Activated naive CD4-positive, alpha-beta T cell treated with anti-CD3 and anti-CD28 coated beads for 36 hours (primary cell): ENCODE measurements at regions not wholly inside any gene's neighbourhood (a gene's known extent, or its start where the extent isn't known, plus 50 kb on each side); places are given as distances from the start of the nearest gene placed in this dataset.

Experiments used
- CTCF ChIA-PET: fragments of 350-600 bp; sonication (Branson Sonifier 250); formaldehyde crosslinking; loops from one replicate; lab custom pipeline; 2021; ENCODE audit warnings: antibody characterized with exemption; lab: Charles Lee
- DNase-seq: peaks from one replicate; pipeline ENCODE4 v3.0.0-alpha.2; 2020
- H3K27ac Mint-ChIP-seq: one replicate; pipeline ENCODE4 v1.8.0; 2021; ENCODE audit warnings: mild to moderate bottlenecking, mixed read lengths
- H3K27me3 Mint-ChIP-seq: one replicate; pipeline ENCODE4 v1.8.0; 2021; ENCODE audit warnings: low read depth, mixed read lengths
- H3K36me3 Mint-ChIP-seq: one replicate; pipeline ENCODE4 v1.8.0; 2021; ENCODE audit warnings: low read depth, mixed read lengths
- H3K4me1 Mint-ChIP-seq: one replicate; pipeline ENCODE4 v1.8.0; 2021; ENCODE audit warnings: low read depth, mixed read lengths
- H3K4me3 Mint-ChIP-seq: one replicate; pipeline ENCODE4 v1.8.0; 2021; ENCODE audit warnings: mild to moderate bottlenecking, moderate library complexity, mixed read lengths
- H3K9me3 Mint-ChIP-seq: one replicate; pipeline ENCODE4 v1.8.0; 2021; ENCODE audit warnings: mixed read lengths
- intact Hi-C: fragments of 100-400 bp; cut with micrococcal nuclease; formaldehyde crosslinking; loops from one replicate; pipeline ENCODE4 v1.15.1; 2023

- H3K9me3 Mint-ChIP-seq: peaks cover 1% of the 10 kb centered on the region
- no peak overlapping the region for H3K4me3 Mint-ChIP-seq
- intact Hi-C loops: no loop called here
- no peaks in the 10 kb centered on the region for H3K36me3 Mint-ChIP-seq
- H3K27me3 Mint-ChIP-seq: no peaks in the 10 kb centered on the region
- H3K4me1 Mint-ChIP-seq: no peaks in the 10 kb centered on the region
- no peak for DNase-seq
- no peak overlapping the region for H3K27ac Mint-ChIP-seq
- CTCF ChIA-PET: interaction anchor here (0.5 to 1.2 kb wide), 3 partner anchors 10 to 1305 kb away, joined by 3 read pairs; no protein-coding TSS in a partner anchor
Measured at GRCh38 chr13:27673911-27674310, 52.2 kb downstream of the POLR1D start.

- CTCF ChIA-PET: no interaction called here
- Mint-ChIP-seq H3K4me3 (no peak overlapping the region), H3K36me3 (no peaks in the 10 kb centered on the region), H3K9me3 (no peaks in the 10 kb centered on the region), H3K27me3 (peaks cover 11% of the 10 kb centered on the region), H3K27ac (no peak overlapping the region), H3K4me1 (no peaks in the 10 kb centered on the region)
- intact Hi-C loops: no loop called here
- DNase-seq: no peak
Measured at GRCh38 chr13:27678306-27679040, 56.8 kb downstream of the POLR1D start.

GRCh38 chr13:27679396-27679795, 57.7 kb downstream of the POLR1D start:
- CTCF ChIA-PET: no interaction called here
- H3K4me3 Mint-ChIP-seq: no peak overlapping the region
- H3K9me3 Mint-ChIP-seq: no peaks in the 10 kb centered on the region
- H3K4me1 Mint-ChIP-seq: no peaks in the 10 kb centered on the region
- intact Hi-C loops: no loop called here
- H3K27me3 Mint-ChIP-seq: peaks cover 11% of the 10 kb centered on the region
- H3K27ac Mint-ChIP-seq: no peak overlapping the region
- no peak for DNase-seq
- no peaks in the 10 kb centered on the region for H3K36me3 Mint-ChIP-seq

GRCh38 chr13:27679896-27680295, 58.2 kb downstream of the POLR1D start:
- intact Hi-C loops: no loop called here
- Mint-ChIP-seq H3K27me3 (peaks cover 11% of the 10 kb centered on the region), H3K4me3 (no peak overlapping the region), H3K4me1 (no peaks in the 10 kb centered on the region), H3K9me3 (no peaks in the 10 kb centered on the region), H3K36me3 (no peaks in the 10 kb centered on the region), H3K27ac (no peak overlapping the region)
- CTCF ChIA-PET: no interaction called here
- DNase-seq: no peak

GRCh38 chr13:27680465-27680864, 58.8 kb downstream of the POLR1D start:
- H3K4me3 Mint-ChIP-seq: no peak overlapping the region
- no peaks in the 10 kb centered on the region for H3K9me3 Mint-ChIP-seq
- DNase-seq: no peak
- CTCF ChIA-PET: no interaction called here
- intact Hi-C loops: no loop called here
- H3K27me3 Mint-ChIP-seq: peaks cover 13% of the 10 kb centered on the region
- H3K4me1 Mint-ChIP-seq: no peaks in the 10 kb centered on the region
- no peaks in the 10 kb centered on the region for H3K36me3 Mint-ChIP-seq
- H3K27ac Mint-ChIP-seq: no peak overlapping the region

GRCh38 chr13:27691207-27691606, 69.5 kb downstream of the POLR1D start:
- CTCF ChIA-PET: no interaction called here
- no peak overlapping the region for H3K4me3 Mint-ChIP-seq
- H3K36me3 Mint-ChIP-seq: peaks cover 3% of the 10 kb centered on the region
- H3K4me1 Mint-ChIP-seq: no peaks in the 10 kb centered on the region
- DNase-seq: no peak
- H3K27me3 Mint-ChIP-seq: peaks cover 10% of the 10 kb centered on the region
- H3K27ac Mint-ChIP-seq: no peak overlapping the region
- peaks cover 25% of the 10 kb centered on the region for H3K9me3 Mint-ChIP-seq
- intact Hi-C loops: no loop called here

GRCh38 chr13:27696731-27697130, 75.0 kb downstream of the POLR1D start:
- no peak for DNase-seq
- no peak overlapping the region for H3K27ac Mint-ChIP-seq
- H3K36me3 Mint-ChIP-seq: no peaks in the 10 kb centered on the region
- CTCF ChIA-PET: no interaction called here
- peaks cover 14% of the 10 kb centered on the region for H3K4me1 Mint-ChIP-seq
- H3K9me3 Mint-ChIP-seq: peaks cover 6% of the 10 kb centered on the region
- peaks cover 4% of the 10 kb centered on the region for H3K27me3 Mint-ChIP-seq
- H3K4me3 Mint-ChIP-seq: no peak overlapping the region
- intact Hi-C loops: no loop called here

GRCh38 chr13:27699952-27700351, 78.3 kb downstream of the POLR1D start:
- no peak for DNase-seq
- Mint-ChIP-seq H3K4me3 (no peak overlapping the region), H3K9me3 (peaks cover 24% of the 10 kb centered on the region), H3K4me1 (peaks cover 17% of the 10 kb centered on the region), H3K27ac (no peak overlapping the region), H3K27me3 (no peaks in the 10 kb centered on the region), H3K36me3 (peaks cover 10% of the 10 kb centered on the region)
- intact Hi-C loops: no loop called here
- CTCF ChIA-PET: no interaction called here

GRCh38 chr13:27704681-27705080, 83.0 kb downstream of the POLR1D start:
- CTCF ChIA-PET: interaction anchor here (0.6 kb wide), 1 partner anchor 11 kb away, joined by 3 read pairs; no protein-coding TSS in a partner anchor
- intact Hi-C loops: no loop called here
- H3K9me3 Mint-ChIP-seq: peaks cover 27% of the 10 kb centered on the region
- no peak overlapping the region for H3K27ac Mint-ChIP-seq
- no peak for DNase-seq
- H3K36me3 Mint-ChIP-seq: peaks cover 10% of the 10 kb centered on the region
- H3K4me1 Mint-ChIP-seq: peaks cover 3% of the 10 kb centered on the region
- H3K27me3 Mint-ChIP-seq: peaks cover 2% of the 10 kb centered on the region
- H3K4me3 Mint-ChIP-seq: no peak overlapping the region

GRCh38 chr13:27708325-27708724, 84.0 kb upstream of the GSX1 start:
- peaks cover 15% of the 10 kb centered on the region for H3K9me3 Mint-ChIP-seq
- intact Hi-C loops: no loop called here
- H3K27me3 Mint-ChIP-seq: peaks cover 2% of the 10 kb centered on the region
- peaks cover 8% of the 10 kb centered on the region for H3K36me3 Mint-ChIP-seq
- H3K4me3 Mint-ChIP-seq: no peak overlapping the region
- H3K4me1 Mint-ChIP-seq: peaks cover 3% of the 10 kb centered on the region
- H3K27ac Mint-ChIP-seq: no peak overlapping the region
- CTCF ChIA-PET: interaction anchor here (0.6 to 1.1 kb wide), 2 partner anchors 118 to 198 kb away, joined by 3 to 4 read pairs; no protein-coding TSS in a partner anchor
- DNase-seq: no peak

- Mint-ChIP-seq H3K4me1 (no peaks in the 10 kb centered on the region), H3K36me3 (no peaks in the 10 kb centered on the region), H3K27ac (no peak overlapping the region), H3K9me3 (peaks cover 3% of the 10 kb centered on the region), H3K4me3 (no peak overlapping the region), H3K27me3 (peaks cover 2% of the 10 kb centered on the region)
- no peak for DNase-seq
- CTCF ChIA-PET: interaction anchor here (0.7 to 1.2 kb wide), 2 partner anchors 70 to 177 kb away, joined by 3 to 7 read pairs; no protein-coding TSS in a partner anchor
- intact Hi-C loops: loop anchor here (5.0 to 10.0 kb wide), 2 partner anchors 177 to 335 kb away; no protein-coding TSS in a partner anchor
Measured at GRCh38 chr13:27709779-27710178, 82.5 kb upstream of the GSX1 start.

GRCh38 chr13:27712421-27712820, 79.9 kb upstream of the GSX1 start:
- no peaks in the 10 kb centered on the region for H3K4me1 Mint-ChIP-seq
- CTCF ChIA-PET: interaction anchor here (0.7 kb wide), 2 partner anchors 10 to 38 kb away, joined by 4 read pairs; no protein-coding TSS in a partner anchor
- H3K9me3 Mint-ChIP-seq: no peaks in the 10 kb centered on the region
- H3K4me3 Mint-ChIP-seq: no peak overlapping the region
- H3K27me3 Mint-ChIP-seq: peaks cover 3% of the 10 kb centered on the region
- no peak overlapping the region for H3K27ac Mint-ChIP-seq
- intact Hi-C loops: loop anchor here (5.0 to 10.0 kb wide), 2 partner anchors 180 to 338 kb away; no protein-coding TSS in a partner anchor
- DNase-seq: peak; percentile 18
- H3K36me3 Mint-ChIP-seq: no peaks in the 10 kb centered on the region

- DNase-seq: no peak
- no peaks in the 10 kb centered on the region for H3K9me3 Mint-ChIP-seq
- intact Hi-C loops: loop anchor here (5.0 to 10.0 kb wide), 2 partner anchors 181 to 339 kb away; no protein-coding TSS in a partner anchor
- H3K27ac Mint-ChIP-seq: no peak overlapping the region
- no peaks in the 10 kb centered on the region for H3K4me1 Mint-ChIP-seq
- no peak overlapping the region for H3K4me3 Mint-ChIP-seq
- peaks cover 4% of the 10 kb centered on the region for H3K27me3 Mint-ChIP-seq
- no peaks in the 10 kb centered on the region for H3K36me3 Mint-ChIP-seq
- CTCF ChIA-PET: interaction anchor here (0.6 kb wide), 2 partner anchors 95 to 352 kb away, joined by 3 to 5 read pairs; no protein-coding TSS in a partner anchor
Measured at GRCh38 chr13:27713767-27714166, 78.5 kb upstream of the GSX1 start.
